ENCODE measurements at regions not wholly inside any gene's neighbourhood (a gene's known extent, or its start where the extent isn't known, plus 50 kb on each side); places are given as distances from the start of the nearest gene placed in this dataset.
"Not testable (repeated sequence)": the region's sequence is repeated elsewhere in the genome, so short reads cannot be mapped to it uniquely, and the experiment has no call there.

- H3K27me3 ChIP-seq (ENCODE audit: control insufficient read depth in 5 of 5, insufficient read depth in 4 of 5, low read length in 5 of 5): no peaks in the 10 kb centered on the region
- no peak overlapping the region for H3K27ac ChIP-seq (ENCODE audit: low read depth, low read length)
- H3K36me3 ChIP-seq (ENCODE audit: control insufficient read depth in 5 of 5, insufficient read depth in 5 of 5, low read length in 5 of 5): no peaks in the 10 kb centered on the region
- H3K4me1 ChIP-seq (ENCODE audit: control insufficient read depth in 5 of 5, insufficient read depth in 5 of 5, low read length in 5 of 5): peaks cover 12 to 33% (median 20%) of the 10 kb centered on the region in 5 donors
- H3K4me3 ChIP-seq (ENCODE audit: low read depth in 1 of 5, low read length in 5 of 5): no peak overlapping the region
- H3K9ac ChIP-seq (ENCODE audit: low read length in 5 of 5): no peak overlapping the region
- no peaks in the 10 kb centered on the region for H3K9me3 ChIP-seq (ENCODE audit: control insufficient read depth in 5 of 5, low read length in 5 of 5)
These were observed 705.9 kb downstream of the MAFB start for GRCh38 chr20:39983183-39983582.

- Histone ChIP-seq H3K27ac (ENCODE audit: low read depth, low read length) (no peak overlapping the region), H3K9ac (ENCODE audit: low read length in 5 of 5) (no peak overlapping the region), H3K4me3 (ENCODE audit: low read depth in 1 of 5, low read length in 5 of 5) (no peak overlapping the region), H3K36me3 (ENCODE audit: control insufficient read depth in 5 of 5, insufficient read depth in 5 of 5, low read length in 5 of 5) (no peaks in the 10 kb centered on the region), H3K27me3 (ENCODE audit: control insufficient read depth in 5 of 5, insufficient read depth in 4 of 5, low read length in 5 of 5) (no peaks in the 10 kb centered on the region), H3K9me3 (ENCODE audit: control insufficient read depth in 5 of 5, low read length in 5 of 5) (peaks cover 0 to 2% (median 0%) of the 10 kb centered on the region in 5 donors), H3K4me1 (ENCODE audit: control insufficient read depth in 5 of 5, insufficient read depth in 5 of 5, low read length in 5 of 5) (no peaks in the 10 kb centered on the region)
These were observed 714.0 kb downstream of the MAFB start for GRCh38 chr20:39974966-39975501.

- Histone ChIP-seq H3K9ac (ENCODE audit: low read length in 5 of 5) (no peak overlapping the region), H3K27ac (ENCODE audit: low read depth, low read length) (no peak overlapping the region), H3K36me3 (ENCODE audit: control insufficient read depth in 5 of 5, insufficient read depth in 5 of 5, low read length in 5 of 5) (no peaks in the 10 kb centered on the region), H3K4me1 (ENCODE audit: control insufficient read depth in 5 of 5, insufficient read depth in 5 of 5, low read length in 5 of 5) (no peaks in the 10 kb centered on the region), H3K9me3 (ENCODE audit: control insufficient read depth in 5 of 5, low read length in 5 of 5) (peaks cover 0 to 1% (median 0%) of the 10 kb centered on the region in 5 donors), H3K27me3 (ENCODE audit: control insufficient read depth in 5 of 5, insufficient read depth in 4 of 5, low read length in 5 of 5) (no peaks in the 10 kb centered on the region), H3K4me3 (ENCODE audit: low read depth in 1 of 5, low read length in 5 of 5) (no peak overlapping the region)
These were observed 720.5 kb downstream of the MAFB start for GRCh38 chr20:39968495-39968894.

GRCh38 chr20:39967806-39968205 is 721.2 kb downstream of the MAFB start:
- no peaks in the 10 kb centered on the region for H3K36me3 ChIP-seq (ENCODE audit: control insufficient read depth in 5 of 5, insufficient read depth in 5 of 5, low read length in 5 of 5)
- no peak overlapping the region for H3K27ac ChIP-seq (ENCODE audit: low read depth, low read length)
- H3K9ac ChIP-seq (ENCODE audit: low read length in 5 of 5): no peak overlapping the region
- H3K9me3 ChIP-seq (ENCODE audit: control insufficient read depth in 5 of 5, low read length in 5 of 5): no peaks in the 10 kb centered on the region
- H3K27me3 ChIP-seq (ENCODE audit: control insufficient read depth in 5 of 5, insufficient read depth in 4 of 5, low read length in 5 of 5): no peaks in the 10 kb centered on the region
- H3K4me1 ChIP-seq (ENCODE audit: control insufficient read depth in 5 of 5, insufficient read depth in 5 of 5, low read length in 5 of 5): no peaks in the 10 kb centered on the region
- no peak overlapping the region for H3K4me3 ChIP-seq (ENCODE audit: low read depth in 1 of 5, low read length in 5 of 5)

GRCh38 chr20:39961637-39962244 is 727.3 kb downstream of the MAFB start:
- Histone ChIP-seq H3K27me3 (ENCODE audit: control insufficient read depth in 5 of 5, insufficient read depth in 4 of 5, low read length in 5 of 5) (no peaks in the 10 kb centered on the region), H3K4me1 (ENCODE audit: control insufficient read depth in 5 of 5, insufficient read depth in 5 of 5, low read length in 5 of 5) (peaks cover 0 to 21% (median 20%) of the 10 kb centered on the region in 5 donors), H3K9ac (ENCODE audit: low read length in 5 of 5) (no peak overlapping the region), H3K27ac (ENCODE audit: low read depth, low read length) (no peak overlapping the region), H3K4me3 (ENCODE audit: low read depth in 1 of 5, low read length in 5 of 5) (no peak overlapping the region), H3K9me3 (ENCODE audit: control insufficient read depth in 5 of 5, low read length in 5 of 5) (no peaks in the 10 kb centered on the region), H3K36me3 (ENCODE audit: control insufficient read depth in 5 of 5, insufficient read depth in 5 of 5, low read length in 5 of 5) (no peaks in the 10 kb centered on the region)

- H3K36me3 ChIP-seq (ENCODE audit: control insufficient read depth in 5 of 5, insufficient read depth in 5 of 5, low read length in 5 of 5): no peaks in the 10 kb centered on the region
- H3K9ac ChIP-seq (ENCODE audit: low read length in 5 of 5): no peak overlapping the region
- no peak overlapping the region for H3K4me3 ChIP-seq (ENCODE audit: low read depth in 1 of 5, low read length in 5 of 5)
- no peaks in the 10 kb centered on the region for H3K27me3 ChIP-seq (ENCODE audit: control insufficient read depth in 5 of 5, insufficient read depth in 4 of 5, low read length in 5 of 5)
- peaks cover 0 to 21% (median 20%) of the 10 kb centered on the region in 5 donors for H3K4me1 ChIP-seq (ENCODE audit: control insufficient read depth in 5 of 5, insufficient read depth in 5 of 5, low read length in 5 of 5)
- no peak overlapping the region for H3K27ac ChIP-seq (ENCODE audit: low read depth, low read length)
- H3K9me3 ChIP-seq (ENCODE audit: control insufficient read depth in 5 of 5, low read length in 5 of 5): no peaks in the 10 kb centered on the region
These were observed 728.3 kb downstream of the MAFB start for GRCh38 chr20:39960522-39961428.

GRCh38 chr20:39957911-39958310 is 731.1 kb downstream of the MAFB start:
- H3K27ac ChIP-seq (ENCODE audit: low read depth, low read length); H3K9me3 ChIP-seq (ENCODE audit: control insufficient read depth in 5 of 5, low read length in 5 of 5); H3K27me3 ChIP-seq (ENCODE audit: control insufficient read depth in 5 of 5, insufficient read depth in 4 of 5, low read length in 5 of 5); H3K36me3 ChIP-seq (ENCODE audit: control insufficient read depth in 5 of 5, insufficient read depth in 5 of 5, low read length in 5 of 5); H3K4me3 ChIP-seq (ENCODE audit: low read depth in 1 of 5, low read length in 5 of 5); H3K9ac ChIP-seq (ENCODE audit: low read length in 5 of 5): not testable (repeated sequence)
- peaks cover 0 to 29% (median 20%) of the 10 kb centered on the region in 5 donors for H3K4me1 ChIP-seq (ENCODE audit: control insufficient read depth in 5 of 5, insufficient read depth in 5 of 5, low read length in 5 of 5)

GRCh38 chr20:39954621-39955020 is 734.4 kb downstream of the MAFB start:
- Histone ChIP-seq H3K4me1 (ENCODE audit: control insufficient read depth in 5 of 5, insufficient read depth in 5 of 5, low read length in 5 of 5) (peaks cover 0 to 9% (median 4%) of the 10 kb centered on the region in 5 donors), H3K27me3 (ENCODE audit: control insufficient read depth in 5 of 5, insufficient read depth in 4 of 5, low read length in 5 of 5) (no peaks in the 10 kb centered on the region), H3K36me3 (ENCODE audit: control insufficient read depth in 5 of 5, insufficient read depth in 5 of 5, low read length in 5 of 5) (no peaks in the 10 kb centered on the region), H3K9me3 (ENCODE audit: control insufficient read depth in 5 of 5, low read length in 5 of 5) (no peaks in the 10 kb centered on the region), H3K9ac (ENCODE audit: low read length in 5 of 5) (no peak overlapping the region), H3K4me3 (ENCODE audit: low read depth in 1 of 5, low read length in 5 of 5) (no peak overlapping the region), H3K27ac (ENCODE audit: low read depth, low read length) (no peak overlapping the region)

- Histone ChIP-seq H3K27me3 (ENCODE audit: control insufficient read depth in 5 of 5, insufficient read depth in 4 of 5, low read length in 5 of 5) (no peaks in the 10 kb centered on the region), H3K36me3 (ENCODE audit: control insufficient read depth in 5 of 5, insufficient read depth in 5 of 5, low read length in 5 of 5) (no peaks in the 10 kb centered on the region), H3K4me1 (ENCODE audit: control insufficient read depth in 5 of 5, insufficient read depth in 5 of 5, low read length in 5 of 5) (peaks cover 0 to 2% (median 0%) of the 10 kb centered on the region in 5 donors), H3K9me3 (ENCODE audit: control insufficient read depth in 5 of 5, low read length in 5 of 5) (no peaks in the 10 kb centered on the region), H3K9ac (ENCODE audit: low read length in 5 of 5) (no peak overlapping the region), H3K4me3 (ENCODE audit: low read depth in 1 of 5, low read length in 5 of 5) (no peak overlapping the region), H3K27ac (ENCODE audit: low read depth, low read length) (no peak overlapping the region)
These were observed 742.1 kb downstream of the MAFB start for GRCh38 chr20:39946931-39947330.

Measured in subcutaneous abdominal adipose tissue (tissue), 5 donors.